ENCODE measurements at regions not wholly inside any gene's neighbourhood (a gene's known extent, or its start where the extent isn't known, plus 50 kb on each side); places are given as distances from the start of the nearest gene placed in this dataset.

GRCh38 chr11:126127284-126127845 is 64.7 kb upstream of the CDON start:
- TF ChIP-seq, protein P1, sequence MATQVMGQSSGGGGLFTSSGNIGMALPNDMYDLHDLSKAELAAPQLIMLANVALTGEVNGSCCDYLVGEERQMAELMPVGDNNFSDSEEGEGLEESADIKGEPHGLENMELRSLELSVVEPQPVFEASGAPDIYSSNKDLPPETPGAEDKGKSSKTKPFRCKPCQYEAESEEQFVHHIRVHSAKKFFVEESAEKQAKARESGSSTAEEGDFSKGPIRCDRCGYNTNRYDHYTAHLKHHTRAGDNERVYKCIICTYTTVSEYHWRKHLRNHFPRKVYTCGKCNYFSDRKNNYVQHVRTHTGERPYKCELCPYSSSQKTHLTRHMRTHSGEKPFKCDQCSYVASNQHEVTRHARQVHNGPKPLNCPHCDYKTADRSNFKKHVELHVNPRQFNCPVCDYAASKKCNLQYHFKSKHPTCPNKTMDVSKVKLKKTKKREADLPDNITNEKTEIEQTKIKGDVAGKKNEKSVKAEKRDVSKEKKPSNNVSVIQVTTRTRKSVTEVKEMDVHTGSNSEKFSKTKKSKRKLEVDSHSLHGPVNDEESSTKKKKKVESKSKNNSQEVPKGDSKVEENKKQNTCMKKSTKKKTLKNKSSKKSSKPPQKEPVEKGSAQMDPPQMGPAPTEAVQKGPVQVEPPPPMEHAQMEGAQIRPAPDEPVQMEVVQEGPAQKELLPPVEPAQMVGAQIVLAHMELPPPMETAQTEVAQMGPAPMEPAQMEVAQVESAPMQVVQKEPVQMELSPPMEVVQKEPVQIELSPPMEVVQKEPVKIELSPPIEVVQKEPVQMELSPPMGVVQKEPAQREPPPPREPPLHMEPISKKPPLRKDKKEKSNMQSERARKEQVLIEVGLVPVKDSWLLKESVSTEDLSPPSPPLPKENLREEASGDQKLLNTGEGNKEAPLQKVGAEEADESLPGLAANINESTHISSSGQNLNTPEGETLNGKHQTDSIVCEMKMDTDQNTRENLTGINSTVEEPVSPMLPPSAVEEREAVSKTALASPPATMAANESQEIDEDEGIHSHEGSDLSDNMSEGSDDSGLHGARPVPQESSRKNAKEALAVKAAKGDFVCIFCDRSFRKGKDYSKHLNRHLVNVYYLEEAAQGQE (IDR thresholded peaks at IDR 0.05; ENCODE audit: insufficient read depth in 1 of 2, low read depth in 2 of 2, low read length in 2 of 2), result no peak
- TF ChIP-seq POLR2AphosphoS5 (IDR thresholded peaks at IDR 0.05; ENCODE audit: low read depth, low read length) (no peak), TAF1 (IDR thresholded peaks at IDR 0.05; ENCODE audit: borderline replicate concordance, insufficient read depth, low read length) (no peak), SIN3A (IDR thresholded peaks at IDR 0.05; ENCODE audit: borderline replicate concordance, insufficient read depth, low read length) (no peak), FOXP2 (optimal IDR thresholded peaks at IDR 0.05; ENCODE audit: borderline replicate concordance, extremely low read depth, extremely low read length, insufficient read depth) (no peak)

GRCh38 chr11:126124231-126124661 is 61.6 kb upstream of the CDON start:
- TF ChIP-seq SIN3A (IDR thresholded peaks at IDR 0.05; ENCODE audit: borderline replicate concordance, insufficient read depth, low read length) (no peak), TAF1 (IDR thresholded peaks at IDR 0.05; ENCODE audit: borderline replicate concordance, insufficient read depth, low read length) (no peak), POLR2AphosphoS5 (IDR thresholded peaks at IDR 0.05; ENCODE audit: low read depth, low read length) (no peak), FOXP2 (optimal IDR thresholded peaks at IDR 0.05; ENCODE audit: borderline replicate concordance, extremely low read depth, extremely low read length, insufficient read depth) (no peak)
- TF ChIP-seq, protein P1 (IDR thresholded peaks at IDR 0.05; ENCODE audit: insufficient read depth in 1 of 2, low read depth in 2 of 2, low read length in 2 of 2), result no peak

GRCh38 chr11:126123686-126124085 is 61.0 kb upstream of the CDON start:
- TF ChIP-seq, protein P1 (IDR thresholded peaks at IDR 0.05; ENCODE audit: insufficient read depth in 1 of 2, low read depth in 2 of 2, low read length in 2 of 2), result no peak
- TF ChIP-seq FOXP2 (optimal IDR thresholded peaks at IDR 0.05; ENCODE audit: borderline replicate concordance, extremely low read depth, extremely low read length, insufficient read depth) (no peak), SIN3A (IDR thresholded peaks at IDR 0.05; ENCODE audit: borderline replicate concordance, insufficient read depth, low read length) (no peak), TAF1 (IDR thresholded peaks at IDR 0.05; ENCODE audit: borderline replicate concordance, insufficient read depth, low read length) (no peak), POLR2AphosphoS5 (IDR thresholded peaks at IDR 0.05; ENCODE audit: low read depth, low read length) (no peak)

GRCh38 chr11:126122863-126123262 is 60.2 kb upstream of the CDON start:
- TF ChIP-seq TAF1 (IDR thresholded peaks at IDR 0.05; ENCODE audit: borderline replicate concordance, insufficient read depth, low read length), result no peak
- no peak for TF ChIP-seq POLR2AphosphoS5 (IDR thresholded peaks at IDR 0.05; ENCODE audit: low read depth, low read length)
- TF ChIP-seq, protein P1 (IDR thresholded peaks at IDR 0.05; ENCODE audit: insufficient read depth in 1 of 2, low read depth in 2 of 2, low read length in 2 of 2), result no peak
- no peak for TF ChIP-seq FOXP2 (optimal IDR thresholded peaks at IDR 0.05; ENCODE audit: borderline replicate concordance, extremely low read depth, extremely low read length, insufficient read depth)
- no peak for TF ChIP-seq SIN3A (IDR thresholded peaks at IDR 0.05; ENCODE audit: borderline replicate concordance, insufficient read depth, low read length)

Data from PFSK-1 (cell line).